ENCODE measurements at regions not wholly inside any gene's neighbourhood (a gene's known extent, or its start where the extent isn't known, plus 50 kb on each side); places are given as distances from the start of the nearest gene placed in this dataset.

- TF ChIP-seq CTCF (IDR thresholded peaks at IDR 0.05) (no peak), POLR2A (IDR thresholded peaks at IDR 0.05) (no peak)
Measured at GRCh38 chr2:36174920-36175319, 180.7 kb upstream of the CRIM1 start.

All from right lobe of liver (tissue), 4 donors.